ENCODE measurements at regions not wholly inside any gene's neighbourhood (a gene's known extent, or its start where the extent isn't known, plus 50 kb on each side); places are given as distances from the start of the nearest gene placed in this dataset.

GRCh38 chr2:30311711-30312110 lies 80.4 kb downstream of the LBH start:
- no peak for TF ChIP-seq CTCF (IDR thresholded peaks at IDR 0.05; ENCODE audit: low read depth, low read length)
- TF ChIP-seq EZH2phosphoT487 (IDR thresholded peaks at IDR 0.05; ENCODE audit: low read depth), result no peak
